ENCODE measurements at regions not wholly inside any gene's neighbourhood (a gene's known extent, or its start where the extent isn't known, plus 50 kb on each side); places are given as distances from the start of the nearest gene placed in this dataset.
A peak's percentile ranks its signal among the peaks of the same experiment; 100 is the strongest.
"Not testable (repeated sequence)": the region's sequence is repeated elsewhere in the genome, so short reads cannot be mapped to it uniquely, and the experiment has no call there.

GRCh38 chr17:77610972-77611521, 347.5 kb upstream of the TNRC6C start:
- peak; percentile 85 for DNase-seq

GRCh38 chr17:77611791-77612502, 346.6 kb upstream of the TNRC6C start:
- no peak for DNase-seq

- no peak for DNase-seq
Observed at GRCh38 chr17:77613218-77613617, 345.3 kb upstream of the TNRC6C start.

GRCh38 chr17:77613627-77614026, 344.9 kb upstream of the TNRC6C start:
- no peak for DNase-seq

GRCh38 chr17:77615703-77616253, 342.7 kb upstream of the TNRC6C start:
- no peak for DNase-seq

GRCh38 chr17:77616254-77616731, 342.2 kb upstream of the TNRC6C start:
- DNase-seq, result no peak

GRCh38 chr17:77617516-77617915, 341.0 kb upstream of the TNRC6C start:
- DNase-seq, result no peak

GRCh38 chr17:77618173-77618572, 340.3 kb upstream of the TNRC6C start:
- DNase-seq, result no peak

GRCh38 chr17:77618731-77619130, 339.8 kb upstream of the TNRC6C start:
- DNase-seq, result no peak

- DNase-seq, result no peak
Observed at GRCh38 chr17:77619326-77619725, 339.2 kb upstream of the TNRC6C start.

- DNase-seq, result no peak
Observed at GRCh38 chr17:77619851-77620250, 338.7 kb upstream of the TNRC6C start.

GRCh38 chr17:77620282-77620681, 338.2 kb upstream of the TNRC6C start:
- no peak for DNase-seq

GRCh38 chr17:77622084-77622483, 336.4 kb upstream of the TNRC6C start:
- DNase-seq, result not testable (repeated sequence)

- DNase-seq, result no peak
Observed at GRCh38 chr17:77622647-77623046, 335.9 kb upstream of the TNRC6C start.

GRCh38 chr17:77623321-77623720, 335.2 kb upstream of the TNRC6C start:
- DNase-seq, result not testable (repeated sequence)

- DNase-seq, result no peak
Observed at GRCh38 chr17:77628035-77628434, 330.5 kb upstream of the TNRC6C start.

GRCh38 chr17:77629284-77629683, 329.2 kb upstream of the TNRC6C start:
- DNase-seq, result not testable (repeated sequence)

- no peak for DNase-seq
Observed at GRCh38 chr17:77631307-77631706, 327.2 kb upstream of the TNRC6C start.

GRCh38 chr17:77632619-77633018, 325.9 kb upstream of the TNRC6C start:
- DNase-seq, result no peak

- no peak for DNase-seq
Observed at GRCh38 chr17:77634710-77635109, 323.8 kb upstream of the TNRC6C start.

- DNase-seq, result no peak
Observed at GRCh38 chr17:77635176-77635575, 323.3 kb upstream of the TNRC6C start.

GRCh38 chr17:77635785-77636184, 322.7 kb upstream of the TNRC6C start:
- DNase-seq, result not testable (repeated sequence)

- no peak for DNase-seq
Observed at GRCh38 chr17:77636835-77637817, 321.4 kb upstream of the TNRC6C start.

Measured in right hindlimb (tissue), 1 donor.